ENCODE measurements at regions not wholly inside any gene's neighbourhood (a gene's known extent, or its start where the extent isn't known, plus 50 kb on each side); places are given as distances from the start of the nearest gene placed in this dataset.

DNA sequence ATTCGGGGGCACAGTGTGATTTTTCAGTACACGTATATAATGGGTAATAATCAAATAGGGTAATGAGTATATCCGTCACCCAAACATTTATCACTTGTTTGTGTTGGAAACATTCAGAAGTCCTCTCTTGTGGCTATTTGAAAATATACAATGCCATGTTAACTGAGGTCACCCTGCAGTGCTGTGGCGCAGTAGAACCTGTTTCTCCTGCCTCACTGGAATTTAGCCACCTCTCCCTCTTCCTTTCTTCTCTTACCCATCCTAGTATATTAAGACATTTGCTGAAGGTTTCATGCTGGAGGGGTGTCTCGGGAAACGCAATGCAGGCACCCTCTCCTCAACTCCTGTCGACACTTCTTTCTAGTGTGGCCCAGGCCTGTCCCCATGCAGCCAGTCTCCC is 425.3 kb upstream of the MKI67 start:
- Histone ChIP-seq H3K9ac (ENCODE audit: low read length) (no peak overlapping the region), H3K27ac (ENCODE audit: low read depth, low read length) (no peak overlapping the region), H3K9me3 (ENCODE audit: control insufficient read depth, insufficient read depth, low read depth, low read length) (peaks cover 4% of the 10 kb centered on the region; the same call in 1 of the 2 replicates), H3K4me1 (ENCODE audit: control insufficient read depth, insufficient read depth, low read length) (peaks cover 9% of the 10 kb centered on the region; the same call in 1 of the 2 replicates), H3K36me3 (ENCODE audit: control insufficient read depth, insufficient read depth, low read length) (no peaks in the 10 kb centered on the region), H3K4me3 (ENCODE audit: low read depth, low read length) (no peak overlapping the region), H3K27me3 (ENCODE audit: control insufficient read depth, insufficient read depth, low read length) (no peaks in the 10 kb centered on the region)

DNA sequence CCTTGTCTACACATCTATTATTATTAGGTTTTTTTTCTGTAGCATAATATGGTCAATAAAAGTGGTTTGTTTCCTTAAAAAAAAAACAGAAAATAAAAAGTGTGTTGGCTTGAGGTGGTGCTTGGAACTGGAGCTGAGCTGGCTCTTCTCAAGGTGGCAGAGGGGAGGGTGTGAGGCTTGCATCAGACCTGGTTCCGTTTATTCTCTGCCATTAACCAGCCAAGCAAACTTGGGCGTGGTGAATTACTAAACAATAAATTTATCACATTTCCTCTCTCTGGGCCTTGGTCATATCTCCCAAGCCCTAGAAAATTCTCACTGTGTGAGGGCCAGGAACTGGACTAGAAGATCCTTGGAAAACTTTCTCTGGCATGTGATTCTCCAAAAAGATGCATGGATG is 427.5 kb upstream of the MKI67 start:
- Histone ChIP-seq H3K4me1 (ENCODE audit: control insufficient read depth, insufficient read depth, low read length) (no peaks in the 10 kb centered on the region; the same call in 1 of the 2 replicates), H3K9ac (ENCODE audit: low read length) (no peak overlapping the region), H3K9me3 (ENCODE audit: control insufficient read depth, insufficient read depth, low read depth, low read length) (peaks cover 4% of the 10 kb centered on the region; the same call in 1 of the 2 replicates), H3K36me3 (ENCODE audit: control insufficient read depth, insufficient read depth, low read length) (no peaks in the 10 kb centered on the region), H3K27ac (ENCODE audit: low read depth, low read length) (no peak overlapping the region), H3K4me3 (ENCODE audit: low read depth, low read length) (no peak overlapping the region), H3K27me3 (ENCODE audit: control insufficient read depth, insufficient read depth, low read length) (no peaks in the 10 kb centered on the region)

DNA sequence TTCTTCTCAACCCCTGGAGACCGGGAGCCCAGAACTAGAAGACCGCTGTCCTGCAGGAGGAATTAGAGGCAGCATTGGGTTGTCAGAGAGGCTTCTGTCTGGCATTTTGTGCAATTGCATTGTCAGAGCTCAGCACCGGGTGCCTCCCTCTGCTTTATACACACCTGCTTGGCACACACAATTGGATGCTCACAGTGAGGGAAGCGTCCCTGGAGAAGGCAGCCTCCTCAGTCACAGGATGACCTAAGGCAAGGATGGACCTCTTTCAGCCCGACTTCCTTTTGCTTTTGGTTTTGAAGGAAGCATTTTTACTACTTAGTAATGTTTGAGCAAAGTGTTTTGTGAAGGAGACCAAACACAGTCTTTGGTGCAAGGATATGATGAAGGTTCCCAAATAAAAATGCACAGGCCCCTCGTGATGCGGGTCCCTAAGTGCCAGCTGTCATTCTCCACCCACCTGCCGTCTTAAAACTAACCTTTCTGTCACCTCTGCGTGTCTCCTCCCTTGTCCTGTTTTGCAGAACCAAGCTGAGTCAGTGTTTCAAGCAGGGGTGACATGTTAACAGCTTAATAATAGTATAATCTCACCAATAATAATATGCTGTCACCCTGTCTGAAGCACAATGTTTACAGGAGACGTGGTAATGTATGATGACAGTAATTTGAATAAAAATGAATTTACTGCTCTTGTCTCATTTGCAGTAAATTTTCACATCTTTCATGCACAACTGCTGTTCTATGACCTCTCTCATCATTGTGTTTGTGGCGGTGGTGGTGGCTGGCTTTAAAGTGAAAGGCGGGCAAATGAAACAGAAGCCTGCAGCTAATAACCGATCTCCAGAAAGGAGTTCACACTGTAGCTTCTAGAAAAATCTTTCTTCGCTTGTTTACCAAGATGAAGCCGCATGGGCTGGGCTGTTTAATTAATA is 430.2 kb upstream of the MKI67 start:
- H3K9ac ChIP-seq (ENCODE audit: low read length): no peak overlapping the region
- H3K4me1 ChIP-seq (ENCODE audit: control insufficient read depth, insufficient read depth, low read length): no peaks in the 10 kb centered on the region; the same call in 1 of the 2 replicates
- no peak overlapping the region for H3K27ac ChIP-seq (ENCODE audit: low read depth, low read length)
- H3K36me3 ChIP-seq (ENCODE audit: control insufficient read depth, insufficient read depth, low read length): no peaks in the 10 kb centered on the region
- H3K27me3 ChIP-seq (ENCODE audit: control insufficient read depth, insufficient read depth, low read length): no peaks in the 10 kb centered on the region
- H3K9me3 ChIP-seq (ENCODE audit: control insufficient read depth, insufficient read depth, low read depth, low read length): peaks cover 14% of the 10 kb centered on the region
- H3K4me3 ChIP-seq (ENCODE audit: low read depth, low read length): no peak overlapping the region

DNA sequence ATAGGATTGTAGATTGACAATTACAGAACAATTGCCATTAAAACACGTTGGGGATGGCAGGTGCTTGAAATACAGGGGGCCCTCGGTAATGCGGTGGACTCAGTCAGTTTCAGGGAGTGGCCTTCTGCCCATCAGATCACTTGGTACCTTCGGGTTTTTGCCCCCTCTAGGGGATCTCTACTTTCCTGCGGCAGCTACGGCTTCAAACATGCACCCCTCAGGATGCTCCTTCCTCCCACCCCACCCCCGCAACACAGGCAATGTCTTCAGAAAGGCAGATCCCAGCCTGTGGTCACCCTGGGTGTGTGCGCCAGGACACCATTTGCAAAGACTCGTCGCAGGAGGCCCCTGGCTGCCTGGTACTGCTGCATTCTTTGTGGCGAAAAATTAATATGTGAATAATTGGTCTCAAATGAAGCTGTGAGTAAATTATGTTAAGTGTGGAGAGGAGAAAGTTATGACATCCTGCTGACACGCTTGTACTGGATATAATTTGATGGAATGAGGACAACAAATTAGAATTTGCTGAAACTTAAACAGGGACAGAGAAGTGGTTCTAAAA is 431.0 kb upstream of the MKI67 start:
- Histone ChIP-seq H3K36me3 (ENCODE audit: control insufficient read depth, insufficient read depth, low read length) (no peaks in the 10 kb centered on the region), H3K4me1 (ENCODE audit: control insufficient read depth, insufficient read depth, low read length) (no peaks in the 10 kb centered on the region; the same call in 1 of the 2 replicates), H3K27ac (ENCODE audit: low read depth, low read length) (no peak overlapping the region), H3K27me3 (ENCODE audit: control insufficient read depth, insufficient read depth, low read length) (no peaks in the 10 kb centered on the region), H3K9me3 (ENCODE audit: control insufficient read depth, insufficient read depth, low read depth, low read length) (peaks cover 20% of the 10 kb centered on the region), H3K4me3 (ENCODE audit: low read depth, low read length) (no peak overlapping the region), H3K9ac (ENCODE audit: low read length) (no peak overlapping the region)

DNA sequence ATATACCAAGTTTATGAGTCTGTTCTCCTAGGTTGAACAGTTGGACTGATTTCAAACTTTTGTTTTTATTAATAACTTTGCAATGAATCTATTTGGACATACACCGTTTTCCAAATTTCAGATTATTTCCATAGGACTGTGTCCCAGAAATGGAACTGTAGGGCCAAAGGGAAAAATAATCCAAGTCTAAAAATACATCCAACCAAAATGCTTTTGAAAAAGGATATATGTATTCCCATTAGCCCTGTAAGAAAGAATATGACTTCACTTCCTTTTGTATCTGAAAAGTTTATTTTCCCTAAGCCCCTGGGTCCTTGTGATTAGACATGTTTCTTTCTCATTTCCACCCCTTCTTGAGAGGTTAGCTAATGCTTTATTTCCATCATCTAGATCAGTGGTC is 434.2 kb upstream of the MKI67 start:
- Histone ChIP-seq H3K9ac (ENCODE audit: low read length) (no peak overlapping the region), H3K36me3 (ENCODE audit: control insufficient read depth, insufficient read depth, low read length) (no peaks in the 10 kb centered on the region), H3K27ac (ENCODE audit: low read depth, low read length) (no peak overlapping the region), H3K27me3 (ENCODE audit: control insufficient read depth, insufficient read depth, low read length) (no peaks in the 10 kb centered on the region), H3K4me3 (ENCODE audit: low read depth, low read length) (no peak overlapping the region), H3K4me1 (ENCODE audit: control insufficient read depth, insufficient read depth, low read length) (no peaks in the 10 kb centered on the region), H3K9me3 (ENCODE audit: control insufficient read depth, insufficient read depth, low read depth, low read length) (peaks cover 28% of the 10 kb centered on the region)

DNA sequence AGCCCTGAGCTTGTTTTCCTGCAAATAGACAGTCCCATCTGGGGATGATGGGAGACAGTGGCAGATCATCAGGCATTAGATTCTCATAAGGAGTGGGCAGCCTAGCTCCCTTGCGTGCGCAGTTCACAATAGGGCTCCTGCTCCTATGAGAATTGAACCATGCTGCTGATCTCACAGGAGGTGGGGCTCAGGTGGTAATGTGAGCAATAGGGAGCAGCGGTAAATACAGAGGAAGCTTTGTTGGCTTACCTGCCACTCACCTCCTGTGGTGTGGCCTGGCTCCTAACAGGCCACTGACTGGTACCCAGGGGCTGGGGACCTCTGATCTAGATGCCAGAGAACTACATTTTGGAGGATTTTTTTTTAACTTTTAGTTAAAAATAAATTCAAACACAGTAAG is 434.8 kb upstream of the MKI67 start:
- H3K4me1 ChIP-seq (ENCODE audit: control insufficient read depth, insufficient read depth, low read length): no peaks in the 10 kb centered on the region
- H3K27ac ChIP-seq (ENCODE audit: low read depth, low read length): no peak overlapping the region
- no peak overlapping the region for H3K4me3 ChIP-seq (ENCODE audit: low read depth, low read length)
- H3K27me3 ChIP-seq (ENCODE audit: control insufficient read depth, insufficient read depth, low read length): no peaks in the 10 kb centered on the region
- peaks cover 28% of the 10 kb centered on the region for H3K9me3 ChIP-seq (ENCODE audit: control insufficient read depth, insufficient read depth, low read depth, low read length)
- no peaks in the 10 kb centered on the region for H3K36me3 ChIP-seq (ENCODE audit: control insufficient read depth, insufficient read depth, low read length)
- H3K9ac ChIP-seq (ENCODE audit: low read length): no peak overlapping the region

DNA sequence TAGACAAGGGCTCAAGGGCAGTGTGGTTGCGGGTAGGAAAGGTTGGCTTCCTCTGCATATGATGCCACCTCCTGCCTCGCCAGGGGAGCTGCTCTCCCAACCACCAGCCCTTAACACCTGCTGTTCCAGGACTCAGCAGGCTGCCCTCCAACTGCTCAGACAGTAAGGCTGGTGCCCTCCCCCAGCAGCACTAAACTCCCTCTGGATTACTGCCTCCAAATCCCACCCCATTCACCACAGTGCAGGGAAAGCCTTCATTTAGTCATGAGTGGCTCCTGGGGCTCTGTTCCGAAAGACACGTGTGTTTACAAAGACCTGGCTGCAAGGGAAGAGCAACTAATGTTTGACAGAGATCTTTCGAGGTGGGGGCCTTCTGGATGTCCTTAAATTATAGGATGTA is 437.2 kb upstream of the MKI67 start:
- no peak overlapping the region for H3K4me3 ChIP-seq (ENCODE audit: low read depth, low read length)
- H3K9ac ChIP-seq (ENCODE audit: low read length): no peak overlapping the region
- no peaks in the 10 kb centered on the region for H3K36me3 ChIP-seq (ENCODE audit: control insufficient read depth, insufficient read depth, low read length)
- no peak overlapping the region for H3K27ac ChIP-seq (ENCODE audit: low read depth, low read length)
- peaks cover 9% of the 10 kb centered on the region for H3K4me1 ChIP-seq (ENCODE audit: control insufficient read depth, insufficient read depth, low read length)
- H3K27me3 ChIP-seq (ENCODE audit: control insufficient read depth, insufficient read depth, low read length): no peaks in the 10 kb centered on the region
- peaks cover 28% of the 10 kb centered on the region for H3K9me3 ChIP-seq (ENCODE audit: control insufficient read depth, insufficient read depth, low read depth, low read length)

DNA sequence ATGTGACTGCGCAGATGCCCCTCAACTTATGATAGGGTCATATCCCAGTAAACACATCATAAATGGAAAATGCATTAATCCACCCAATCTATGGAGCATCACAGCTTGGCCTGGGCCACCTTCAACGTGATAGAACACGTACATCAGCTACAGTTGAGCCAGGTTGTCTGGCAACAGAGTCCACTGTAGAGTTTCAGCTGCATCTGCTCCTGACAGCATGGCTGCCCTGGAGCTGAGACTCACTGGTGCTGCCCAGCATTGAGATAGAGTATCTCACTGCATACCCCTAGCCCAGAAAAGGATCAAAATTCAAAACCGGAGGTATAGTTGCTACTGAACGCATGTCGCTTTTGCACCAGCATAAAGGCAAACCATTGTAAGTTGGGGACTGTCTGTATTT is 437.7 kb upstream of the MKI67 start:
- Histone ChIP-seq H3K36me3 (ENCODE audit: control insufficient read depth, insufficient read depth, low read length) (no peaks in the 10 kb centered on the region), H3K27me3 (ENCODE audit: control insufficient read depth, insufficient read depth, low read length) (no peaks in the 10 kb centered on the region), H3K9ac (ENCODE audit: low read length) (no peak overlapping the region), H3K4me1 (ENCODE audit: control insufficient read depth, insufficient read depth, low read length) (peaks cover 9% of the 10 kb centered on the region), H3K4me3 (ENCODE audit: low read depth, low read length) (no peak overlapping the region), H3K9me3 (ENCODE audit: control insufficient read depth, insufficient read depth, low read depth, low read length) (peaks cover 28% of the 10 kb centered on the region), H3K27ac (ENCODE audit: low read depth, low read length) (no peak overlapping the region)

DNA sequence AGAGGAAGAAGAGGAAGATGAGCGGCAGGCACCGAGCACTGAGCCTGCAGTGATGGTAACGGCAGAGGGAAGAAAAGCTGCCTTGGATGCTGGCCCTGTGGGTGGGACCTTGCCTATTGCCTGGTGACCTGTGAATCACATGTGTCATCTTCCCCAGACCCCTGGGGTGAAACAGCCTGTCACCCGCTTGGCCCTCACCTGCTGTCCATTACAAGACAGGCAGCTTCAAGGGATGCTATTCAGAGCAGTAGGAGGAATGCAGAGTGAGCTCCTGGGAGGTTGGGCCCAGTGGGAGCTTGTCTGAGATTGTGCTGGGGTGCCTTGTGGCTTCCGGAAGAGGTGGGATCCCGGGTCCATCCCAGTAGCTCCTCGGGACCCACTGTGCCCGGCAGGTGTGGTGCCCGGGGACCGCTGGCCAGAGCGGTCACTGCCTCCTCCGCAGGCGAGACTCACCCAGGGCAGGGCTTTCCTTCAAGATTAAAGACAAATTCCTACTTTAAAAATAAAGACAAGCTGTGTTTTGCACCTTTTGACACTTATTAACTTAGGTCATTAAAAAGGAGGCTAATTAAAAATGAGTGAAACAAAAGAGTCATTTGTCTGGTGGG is 440.2 kb upstream of the MKI67 start:
- no peaks in the 10 kb centered on the region for H3K27me3 ChIP-seq (ENCODE audit: control insufficient read depth, insufficient read depth, low read length)
- H3K36me3 ChIP-seq (ENCODE audit: control insufficient read depth, insufficient read depth, low read length): no peaks in the 10 kb centered on the region
- H3K9me3 ChIP-seq (ENCODE audit: control insufficient read depth, insufficient read depth, low read depth, low read length): peaks cover 18% of the 10 kb centered on the region
- H3K27ac ChIP-seq (ENCODE audit: low read depth, low read length): no peak overlapping the region
- peaks cover 20% of the 10 kb centered on the region for H3K4me1 ChIP-seq (ENCODE audit: control insufficient read depth, insufficient read depth, low read length)
- no peak overlapping the region for H3K4me3 ChIP-seq (ENCODE audit: low read depth, low read length)
- no peak overlapping the region for H3K9ac ChIP-seq (ENCODE audit: low read length)

DNA sequence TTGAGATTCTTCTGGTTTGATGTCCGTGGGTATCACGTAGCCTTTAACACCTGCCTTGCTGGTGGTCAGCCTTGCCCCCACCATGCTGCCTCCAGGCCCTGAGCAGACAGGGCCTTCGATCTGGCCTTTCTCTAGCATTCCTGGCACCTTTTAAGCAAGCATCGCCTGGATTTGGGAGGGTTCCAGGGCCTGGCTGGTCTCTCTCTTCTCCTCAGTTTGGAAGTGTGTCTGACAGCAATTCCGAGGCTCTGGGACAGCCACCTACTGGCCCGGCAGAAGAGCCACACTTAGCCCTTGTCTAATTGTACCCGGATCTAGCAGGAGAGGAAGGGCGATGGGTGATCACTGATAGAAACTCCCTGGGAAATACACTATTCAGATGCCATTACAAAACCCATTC is 441.3 kb upstream of the MKI67 start:
- H3K9ac ChIP-seq (ENCODE audit: low read length): no peak overlapping the region
- peaks cover 9% of the 10 kb centered on the region for H3K9me3 ChIP-seq (ENCODE audit: control insufficient read depth, insufficient read depth, low read depth, low read length)
- H3K4me1 ChIP-seq (ENCODE audit: control insufficient read depth, insufficient read depth, low read length): peaks cover 22% of the 10 kb centered on the region
- no peak overlapping the region for H3K4me3 ChIP-seq (ENCODE audit: low read depth, low read length)
- H3K27ac ChIP-seq (ENCODE audit: low read depth, low read length): no peak overlapping the region
- no peaks in the 10 kb centered on the region for H3K27me3 ChIP-seq (ENCODE audit: control insufficient read depth, insufficient read depth, low read length)
- H3K36me3 ChIP-seq (ENCODE audit: control insufficient read depth, insufficient read depth, low read length): no peaks in the 10 kb centered on the region

DNA sequence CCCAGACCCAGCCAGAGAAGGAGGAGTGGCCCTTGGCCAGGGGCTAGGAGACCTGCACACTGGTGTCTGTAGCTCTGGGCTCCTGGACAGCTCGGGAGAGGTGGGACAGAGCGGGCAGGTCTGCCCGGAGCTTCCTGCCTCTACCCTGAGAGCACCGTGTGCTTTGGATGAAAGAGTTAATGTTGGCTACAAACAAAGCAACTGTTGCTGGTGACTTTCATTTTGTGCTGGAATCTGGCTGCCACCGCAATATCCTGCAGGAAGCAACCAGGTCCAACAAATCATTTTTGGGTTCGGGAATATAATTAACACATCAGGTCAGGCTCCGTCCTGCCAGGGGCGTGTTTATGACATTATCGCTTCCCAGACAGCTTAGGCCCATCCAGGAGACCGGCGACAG is 441.8 kb upstream of the MKI67 start:
- H3K27ac ChIP-seq (ENCODE audit: low read depth, low read length): no peak overlapping the region
- H3K9ac ChIP-seq (ENCODE audit: low read length): no peak overlapping the region
- H3K27me3 ChIP-seq (ENCODE audit: control insufficient read depth, insufficient read depth, low read length): no peaks in the 10 kb centered on the region
- H3K4me3 ChIP-seq (ENCODE audit: low read depth, low read length): no peak overlapping the region
- peaks cover 22% of the 10 kb centered on the region for H3K4me1 ChIP-seq (ENCODE audit: control insufficient read depth, insufficient read depth, low read length)
- no peaks in the 10 kb centered on the region for H3K36me3 ChIP-seq (ENCODE audit: control insufficient read depth, insufficient read depth, low read length)
- H3K9me3 ChIP-seq (ENCODE audit: control insufficient read depth, insufficient read depth, low read depth, low read length): peaks cover 4% of the 10 kb centered on the region

All from HUES6 (cell line).